Right hindlimb (tissue), 1 donor: ENCODE measurements at regions not wholly inside any gene's neighbourhood (a gene's known extent, or its start where the extent isn't known, plus 50 kb on each side); places are given as distances from the start of the nearest gene placed in this dataset.
"Not testable (repeated sequence)": the region's sequence is repeated elsewhere in the genome, so short reads cannot be mapped to it uniquely, and the experiment has no call there.

Source experiments
- DNase-seq: peaks from one replicate; pipeline ENCODE4 v3.0.0-alpha.2; 2018

- DNase-seq: no peak
Observed at GRCh38 chr5:12999667-13000066, 944.8 kb downstream of the DNAH5 start.

DNA sequence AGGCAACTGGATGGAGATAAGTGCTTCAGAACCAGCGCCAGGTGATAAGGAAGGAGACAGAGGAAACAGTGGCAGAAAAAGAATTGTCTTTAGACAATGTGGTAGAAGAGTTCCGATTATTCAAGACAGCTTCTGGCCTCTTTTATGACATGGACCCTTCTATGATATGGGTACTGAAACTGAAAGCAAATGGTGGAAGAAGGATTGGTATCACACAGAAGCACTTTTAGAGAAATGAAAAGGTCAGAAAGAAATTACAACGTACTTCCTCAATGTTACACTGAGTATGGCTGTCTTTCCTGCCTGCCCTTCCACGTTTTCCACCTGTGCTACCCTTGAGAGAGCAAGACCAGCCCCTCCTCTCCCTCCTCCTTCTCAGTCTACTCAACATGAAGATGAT lies 959.3 kb downstream of the DNAH5 start:
- no peak for DNase-seq

GRCh38 chr5:12974856-12975255 lies 969.6 kb downstream of the DNAH5 start:
- DNase-seq: no peak

- DNase-seq: no peak
Observed at GRCh38 chr5:12965804-12966203, 978.7 kb downstream of the DNAH5 start.

GRCh38 chr5:12959713-12960112 lies 984.8 kb downstream of the DNAH5 start:
- DNase-seq: no peak

DNA sequence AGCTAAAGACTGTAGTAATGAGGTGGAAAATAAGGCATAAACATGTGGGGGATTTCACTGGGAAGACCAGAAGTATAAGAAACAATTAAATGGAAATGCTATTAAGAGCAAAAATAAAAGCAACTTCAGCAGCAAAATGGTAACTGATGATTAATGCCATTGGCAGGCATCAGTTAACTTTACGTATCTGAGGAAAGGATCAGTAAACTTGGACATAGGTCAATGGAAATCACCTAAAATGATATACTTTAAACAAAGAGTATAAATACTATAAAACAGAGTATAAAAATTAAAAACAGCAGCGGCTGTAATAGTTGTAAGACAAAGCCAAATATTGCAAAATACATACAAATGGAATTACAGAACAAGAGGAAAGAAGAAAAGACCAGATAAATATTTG lies 992.1 kb downstream of the DNAH5 start:
- DNase-seq: no peak

DNA sequence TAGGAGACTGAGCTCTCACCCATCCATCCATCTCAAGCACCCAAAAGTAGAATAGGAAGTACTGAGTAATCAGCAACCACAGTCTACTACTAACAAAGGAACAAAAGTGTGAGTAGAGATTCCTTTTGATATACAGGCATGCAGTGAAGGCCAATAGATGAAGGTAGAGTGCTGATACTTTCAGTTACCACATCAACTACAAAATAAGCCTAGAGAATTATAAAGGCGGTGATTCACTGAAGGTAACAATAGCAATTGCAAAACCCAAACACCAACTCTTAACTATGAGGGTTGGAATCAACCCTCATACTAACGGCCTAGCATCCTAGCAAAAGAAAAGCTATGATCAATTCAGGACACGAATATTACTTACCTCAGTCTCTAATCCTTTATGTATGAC lies 992.6 kb downstream of the DNAH5 start:
- no peak for DNase-seq

DNA sequence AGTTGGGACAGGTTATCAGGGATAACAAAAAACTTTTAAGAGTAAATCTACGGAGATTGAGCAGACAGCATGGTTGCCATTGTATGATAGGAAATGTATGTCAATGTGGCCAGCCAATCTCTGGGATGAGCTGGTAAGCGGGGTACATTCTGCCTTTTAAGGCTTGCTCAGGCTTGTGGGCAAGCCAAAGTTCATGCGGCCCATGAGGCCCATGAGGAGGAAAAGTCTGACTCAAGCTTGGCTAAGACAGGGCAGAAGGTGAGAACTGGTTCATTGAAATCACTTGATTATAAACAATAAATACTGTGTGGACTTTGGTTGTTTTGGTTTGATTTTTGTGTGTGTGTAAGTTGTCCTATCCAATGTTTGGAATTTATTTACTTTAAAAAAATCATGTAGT lies 997.1 kb downstream of the DNAH5 start:
- DNase-seq: no peak

DNA sequence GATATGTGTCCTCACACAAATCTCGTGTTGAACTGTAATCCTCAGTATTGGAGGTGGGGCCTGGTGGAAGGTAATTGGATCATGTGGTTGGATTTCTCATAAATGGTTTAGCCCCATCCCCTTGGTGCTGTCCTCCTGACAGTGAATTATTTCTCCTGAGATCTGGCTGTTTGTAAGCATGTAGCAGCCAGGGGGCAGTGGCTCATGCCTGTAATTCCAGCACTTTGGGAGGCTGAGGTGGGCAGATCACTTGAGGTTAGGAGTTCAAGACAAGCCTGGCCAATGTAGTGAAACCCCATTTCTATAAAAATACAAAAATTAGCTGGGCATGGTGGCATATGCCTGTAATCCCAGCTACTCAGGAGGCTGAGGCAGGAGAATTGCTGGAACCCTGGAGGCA lies 999.0 kb downstream of the DNAH5 start:
- DNase-seq: not testable (repeated sequence)

DNA sequence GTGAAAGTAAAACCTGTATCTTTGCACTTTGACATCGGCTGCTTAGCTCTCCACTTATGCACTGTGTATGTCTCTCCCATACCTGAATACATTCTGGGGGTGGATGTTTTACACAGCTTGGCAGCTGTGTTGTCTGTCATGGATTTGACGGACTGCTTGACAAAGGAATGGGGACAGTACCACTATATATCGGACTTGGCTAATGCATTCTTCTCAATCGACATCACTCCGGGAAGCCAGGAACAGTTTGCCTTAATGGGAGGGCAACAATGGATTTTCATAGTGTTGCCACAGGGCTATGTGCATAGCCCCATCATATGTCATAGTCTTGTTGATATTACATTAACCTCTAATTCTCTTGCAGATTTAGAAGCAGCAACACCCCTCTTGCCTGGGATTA lies 1008.3 kb downstream of the DNAH5 start:
- no peak for DNase-seq

DNA sequence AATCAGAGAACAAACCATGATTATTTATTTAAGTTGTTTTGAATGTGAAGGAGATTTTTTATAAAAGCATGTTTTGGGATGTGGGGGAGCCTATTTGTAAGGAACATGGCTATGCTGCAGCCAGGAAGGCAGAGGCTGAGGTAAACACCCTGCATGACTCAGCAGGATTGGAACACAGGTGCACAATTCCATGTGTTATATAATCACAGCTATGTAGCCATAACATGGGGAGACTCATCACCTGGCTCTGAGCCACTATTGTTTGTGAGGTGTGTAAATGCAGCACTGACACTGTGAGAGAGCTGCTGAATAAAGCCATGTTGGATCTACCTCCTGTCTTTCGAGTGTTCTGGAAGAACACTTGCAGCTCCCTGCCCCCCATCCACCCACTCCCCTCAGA lies 1009.8 kb downstream of the DNAH5 start:
- DNase-seq: no peak

DNA sequence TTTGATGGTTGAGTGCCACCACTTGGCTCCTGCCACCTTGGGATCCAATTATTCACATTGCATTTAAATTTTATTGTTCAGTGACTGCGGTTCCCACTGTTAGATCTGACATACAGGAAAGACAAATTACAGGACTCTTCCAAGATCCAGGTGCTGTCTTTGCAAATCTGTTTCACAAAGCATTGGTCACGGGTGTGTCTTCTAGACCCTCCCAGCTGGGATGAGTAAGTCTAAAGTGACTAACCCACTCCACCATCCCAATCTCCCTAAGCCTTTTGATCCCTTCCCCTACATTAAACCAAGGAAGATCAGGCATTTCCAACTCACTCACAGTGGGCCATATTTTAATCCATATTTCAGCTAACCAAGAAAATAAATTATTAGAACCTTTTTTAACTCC lies 1016.3 kb upstream of the CTNND2 start:
- no peak for DNase-seq

- DNase-seq: no peak
Observed at GRCh38 chr5:12911156-12911555, 1006.9 kb upstream of the CTNND2 start.

DNA sequence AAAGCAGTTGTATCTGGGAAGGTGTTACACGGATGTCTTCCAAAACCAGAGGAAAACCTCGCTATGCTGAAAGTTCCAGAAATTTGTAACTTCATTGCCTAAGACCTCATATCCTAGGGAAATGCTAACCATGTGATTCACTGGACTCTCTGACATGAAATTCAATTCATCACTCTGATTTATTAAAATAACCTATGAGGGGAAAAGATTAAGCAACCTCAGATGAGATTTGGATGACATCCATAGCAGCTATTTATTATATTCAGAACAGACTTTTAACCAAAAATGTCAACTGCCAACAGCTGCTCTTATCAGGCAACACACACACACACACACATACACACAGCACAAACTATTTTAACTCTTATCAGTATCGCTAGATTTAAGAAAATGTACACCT lies 1006.4 kb upstream of the CTNND2 start:
- DNase-seq: no peak

DNA sequence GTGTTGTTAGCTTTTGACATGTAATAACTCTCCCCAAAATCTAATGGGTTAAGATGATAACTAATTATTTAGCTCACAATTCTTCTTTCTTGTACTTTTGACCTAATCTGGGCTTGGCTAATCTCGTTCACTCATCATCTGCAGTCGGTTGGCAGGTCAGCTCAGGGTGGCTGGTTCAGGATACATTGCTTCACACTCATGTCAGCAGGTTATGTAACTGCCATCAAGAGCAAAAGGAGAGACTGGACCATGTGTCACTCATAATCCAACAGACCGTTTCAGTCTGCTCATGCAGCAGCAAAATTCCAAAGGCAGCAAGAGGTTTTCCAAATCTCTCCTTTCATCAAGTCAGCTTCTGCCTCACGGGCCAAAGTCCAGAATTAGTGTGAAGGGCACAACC lies 998.4 kb upstream of the CTNND2 start:
- no peak for DNase-seq

- no peak for DNase-seq
Observed at GRCh38 chr5:12901696-12902095, 997.5 kb upstream of the CTNND2 start.

GRCh38 chr5:12896086-12896485 lies 991.8 kb upstream of the CTNND2 start:
- DNase-seq: no peak

GRCh38 chr5:12885018-12885417 lies 980.8 kb upstream of the CTNND2 start:
- DNase-seq: no peak

DNA sequence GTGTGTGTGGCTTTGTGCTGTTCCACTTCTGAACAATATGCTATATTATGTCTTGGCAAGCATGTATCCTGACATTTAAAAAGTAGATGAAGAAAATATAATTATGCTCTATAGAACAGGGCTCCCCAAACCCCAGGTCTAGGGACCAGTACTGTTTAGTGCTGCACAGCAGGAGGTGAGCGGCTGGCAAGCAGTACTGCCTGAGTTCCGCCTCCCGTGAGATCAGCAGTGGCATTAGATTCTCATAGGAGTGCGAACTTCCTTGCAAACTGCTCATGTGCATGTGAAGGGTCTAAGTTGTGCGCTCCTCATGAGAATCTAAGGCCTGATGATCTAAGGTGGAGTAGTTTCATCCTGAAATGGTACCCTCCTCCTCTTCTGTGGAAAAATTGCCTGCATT lies 979.1 kb upstream of the CTNND2 start:
- no peak for DNase-seq

- DNase-seq: no peak
Observed at GRCh38 chr5:12876541-12877298, 972.5 kb upstream of the CTNND2 start.

GRCh38 chr5:12870872-12871539 lies 966.8 kb upstream of the CTNND2 start:
- no peak for DNase-seq

- no peak for DNase-seq
Observed at GRCh38 chr5:12865529-12865928, 961.3 kb upstream of the CTNND2 start.

DNA sequence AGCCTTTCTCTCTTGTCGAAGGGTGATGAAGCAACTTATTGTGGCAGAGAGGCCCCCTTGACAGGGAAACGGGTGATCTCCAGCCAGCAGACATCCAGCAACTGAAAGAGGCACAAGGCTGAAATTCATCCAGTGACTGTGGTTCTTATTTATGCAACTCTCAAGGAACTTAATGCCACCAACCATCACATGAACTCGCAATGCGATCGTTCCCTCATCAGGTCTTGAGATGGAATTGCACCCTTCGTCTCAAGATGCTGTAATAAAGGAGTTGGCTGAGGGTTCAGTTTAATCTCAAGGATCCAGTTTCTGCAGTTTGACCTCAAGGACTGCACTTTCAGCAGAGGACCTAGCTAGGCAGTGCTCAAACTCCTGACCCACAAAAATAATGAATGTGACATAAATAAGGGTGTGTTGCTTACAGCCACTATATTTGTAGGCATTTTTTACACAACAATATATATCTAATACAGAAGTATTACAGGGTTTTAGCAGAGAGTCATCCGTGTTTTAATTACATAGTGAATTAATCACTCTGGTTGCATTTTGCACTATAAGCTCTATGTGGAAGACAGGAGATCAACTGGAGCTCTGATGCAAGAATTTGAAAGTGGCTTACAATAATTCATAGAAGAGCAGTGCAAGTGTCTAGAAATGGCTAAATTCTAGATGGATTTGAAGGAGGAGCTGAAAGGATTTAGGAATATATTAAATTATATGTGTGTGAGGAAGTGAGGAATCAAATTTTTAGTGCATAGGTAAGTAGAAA lies 957.8 kb upstream of the CTNND2 start:
- DNase-seq: no peak

- not testable (repeated sequence) for DNase-seq
Observed at GRCh38 chr5:12856105-12856504, 951.9 kb upstream of the CTNND2 start.
